HG03439 (cell line): ENCODE measurements at regions not wholly inside any gene's neighbourhood (a gene's known extent, or its start where the extent isn't known, plus 50 kb on each side); places are given as distances from the start of the nearest gene placed in this dataset.
A peak's percentile ranks its signal among the peaks of the same experiment; 100 is the strongest.

Source experiments
- ATAC-seq: cut with Tn5 transposase; IDR thresholded peaks from one replicate; pipeline ENCODE4 v1.9.1; 2021; ENCODE audit warnings: mild to moderate bottlenecking, moderate library complexity; ENCODE audit not compliant: unreplicated experiment

DNA sequence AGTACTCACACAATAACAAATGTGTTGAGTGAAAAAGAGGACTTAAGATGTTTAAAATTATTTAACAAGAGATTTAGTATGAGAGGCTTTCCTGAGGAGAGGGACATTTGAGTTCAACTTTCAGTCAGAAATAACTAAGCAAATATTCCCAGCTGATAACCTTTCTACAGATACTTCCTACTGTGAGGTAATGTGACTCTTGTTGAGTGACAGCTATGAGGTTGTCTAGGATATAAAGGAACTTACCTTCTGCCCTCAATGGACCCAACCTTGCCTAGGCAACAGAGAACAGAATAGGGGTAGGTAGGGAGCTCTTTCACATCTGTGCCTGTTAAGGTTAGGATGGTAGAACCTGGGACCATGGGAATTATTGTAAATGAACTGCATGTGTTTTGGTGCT, 54.7 kb downstream of the GLUD2 start:
- ATAC-seq, result no peak

DNA sequence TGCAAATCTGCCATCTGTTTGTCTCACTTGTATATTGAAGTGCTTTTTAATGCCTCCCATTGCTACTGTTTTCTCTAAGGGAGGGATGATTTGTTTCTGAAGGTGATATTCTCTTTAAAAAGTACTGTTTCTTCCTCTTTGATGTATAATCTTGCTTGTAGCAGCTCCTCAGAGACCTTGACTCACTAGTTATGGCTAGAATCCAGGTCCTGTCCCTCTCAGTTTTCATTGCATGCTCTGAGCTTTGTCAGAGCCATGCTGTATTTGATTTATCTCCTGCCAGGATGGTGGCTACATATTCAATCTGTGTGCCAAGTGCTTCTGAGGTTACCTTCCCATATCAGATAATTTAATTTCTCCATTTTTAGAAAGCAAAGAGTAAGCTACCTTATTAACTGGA, 56.0 kb downstream of the GLUD2 start:
- ATAC-seq, result no peak

- ATAC-seq, result no peak
Measured at GRCh38 chrX:121106484-121107235, 59.2 kb downstream of the GLUD2 start.

DNA sequence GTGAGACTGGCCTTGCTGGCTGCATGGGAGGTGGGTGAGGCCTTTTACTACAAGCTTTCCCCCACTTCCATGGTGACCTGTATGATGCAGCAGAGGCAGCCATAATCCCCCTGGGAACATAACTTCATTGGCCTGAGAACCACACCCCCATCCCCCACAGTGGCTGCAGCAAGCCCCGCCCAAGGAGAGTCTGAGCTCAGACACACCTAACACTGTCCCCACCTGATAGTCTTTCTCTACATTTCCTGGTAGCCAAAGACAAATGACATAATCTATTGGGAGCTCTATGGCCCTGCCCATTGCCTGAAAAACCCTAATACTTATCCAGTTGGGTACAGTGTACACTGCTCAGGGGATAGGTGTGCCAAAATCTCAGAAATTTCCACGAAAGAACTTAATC, 62.6 kb downstream of the GLUD2 start:
- no peak for ATAC-seq

- no peak for ATAC-seq
Measured at GRCh38 chrX:121110536-121110935, 63.1 kb downstream of the GLUD2 start.

DNA sequence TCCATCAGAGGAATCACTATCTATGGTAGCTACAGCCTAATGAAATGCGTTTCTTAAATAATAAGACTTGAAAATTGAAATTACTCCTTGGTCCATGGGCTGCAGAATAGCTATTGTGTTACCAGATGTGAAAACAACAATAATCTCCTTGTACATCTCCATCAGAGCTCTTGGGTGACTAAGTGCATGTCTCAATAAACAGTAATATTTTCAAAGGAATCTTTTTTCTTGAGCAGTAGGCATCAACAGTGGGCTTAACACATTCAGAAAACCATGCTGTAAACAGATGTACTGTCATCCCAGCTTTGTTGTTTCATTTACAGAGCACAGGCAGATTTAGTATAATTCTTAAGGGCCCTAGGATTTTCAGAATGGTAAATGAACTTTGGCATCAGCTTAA, 67.3 kb downstream of the GLUD2 start:
- no peak for ATAC-seq

- no peak for ATAC-seq
Measured at GRCh38 chrX:121120690-121121605, 73.5 kb downstream of the GLUD2 start.

DNA sequence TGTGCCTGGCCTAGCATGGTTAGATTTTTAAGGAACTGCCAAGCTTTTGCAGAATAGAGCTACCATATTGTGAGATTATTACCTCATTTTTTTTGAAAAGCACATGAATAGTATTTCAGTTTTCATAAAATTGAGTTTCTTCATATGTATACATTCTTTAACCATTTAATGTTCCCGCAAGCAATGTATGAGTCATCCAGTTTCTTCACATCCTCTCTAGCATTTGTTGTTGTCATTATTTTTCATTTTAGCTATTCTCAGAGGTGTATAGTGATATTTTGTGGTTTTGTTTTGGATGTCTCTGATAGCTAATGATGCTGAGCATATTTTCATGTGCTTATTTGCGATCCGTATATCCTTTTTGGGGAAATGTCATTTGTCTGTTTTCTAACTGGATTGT, 74.9 kb downstream of the GLUD2 start:
- ATAC-seq, result no peak

DNA sequence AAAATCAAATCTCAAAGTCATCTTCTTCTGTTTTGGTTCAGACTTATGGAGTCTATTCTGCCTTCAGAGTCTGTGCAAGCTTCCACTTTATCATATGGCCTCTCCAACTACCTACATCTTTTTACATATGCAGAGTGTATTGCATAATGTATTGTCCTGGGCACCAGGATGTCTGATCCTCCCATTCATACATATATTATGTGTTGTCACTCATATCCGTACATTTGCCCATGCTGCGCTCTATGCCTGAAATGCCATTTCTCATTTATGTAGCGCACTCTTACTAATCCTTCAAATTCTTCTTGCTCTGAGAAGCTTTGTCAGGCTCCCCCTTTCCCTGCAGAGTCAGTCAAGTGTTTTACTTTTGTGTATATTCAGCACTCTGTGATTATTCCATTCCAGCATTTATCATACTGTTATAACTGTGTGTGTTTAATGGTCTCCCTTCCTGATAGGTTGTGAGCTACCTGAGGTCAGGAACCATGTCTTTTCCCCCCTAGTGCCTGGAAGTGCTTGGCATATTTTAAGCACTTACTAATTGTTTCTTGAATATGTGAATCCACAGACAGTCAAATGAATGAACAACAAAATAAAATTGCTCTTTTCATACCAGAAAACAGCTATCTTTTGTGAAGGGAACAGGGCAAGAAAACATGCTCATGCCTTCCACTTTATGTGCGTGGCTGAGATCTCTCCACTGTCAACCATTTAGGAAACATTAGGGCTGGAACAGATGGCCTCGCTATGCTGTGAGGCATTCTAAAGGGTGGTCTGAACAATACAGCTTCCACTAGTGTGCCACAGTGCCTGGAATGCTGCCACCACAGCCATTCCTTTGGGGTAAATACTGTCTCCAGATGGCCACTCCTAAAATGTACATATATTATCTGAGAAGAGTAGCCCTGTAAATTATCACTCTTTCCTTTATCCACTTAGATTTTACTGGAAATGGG, 81.8 kb downstream of the GLUD2 start:
- ATAC-seq, result no peak

- no peak for ATAC-seq
Measured at GRCh38 chrX:121132675-121133074, 85.3 kb downstream of the GLUD2 start.

DNA sequence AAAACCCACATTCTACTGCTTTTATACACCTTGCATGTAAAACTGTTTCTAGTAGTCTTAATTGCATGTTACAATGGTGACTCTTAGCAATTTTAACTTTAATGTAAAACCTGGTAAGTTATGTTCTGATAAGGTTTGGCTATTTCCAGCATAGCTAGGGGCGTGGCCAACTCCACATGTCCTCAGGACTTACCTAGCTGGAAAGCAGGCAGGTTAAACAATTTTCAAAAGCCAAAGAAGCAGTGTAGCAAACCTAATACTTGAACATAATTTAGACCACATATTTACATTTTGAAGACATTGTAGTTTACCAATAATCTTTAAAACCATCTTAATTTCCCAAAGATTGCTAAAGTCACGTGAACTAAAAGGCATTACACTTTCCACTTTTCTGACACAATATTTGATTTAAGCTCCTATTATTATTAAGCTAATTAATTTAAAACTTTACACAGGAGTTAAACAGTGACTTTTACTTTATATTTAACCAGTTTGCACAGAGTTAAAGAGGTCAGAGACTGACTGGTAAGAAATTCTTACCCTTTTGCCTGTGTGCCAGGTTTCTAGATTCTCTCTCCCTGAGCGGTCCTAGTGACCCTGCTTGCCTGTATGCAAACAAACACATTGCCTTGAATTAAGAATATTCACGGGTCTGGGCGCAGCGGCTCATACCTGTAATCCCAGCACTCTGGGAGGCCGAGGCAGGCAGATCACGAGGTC, 88.2 kb downstream of the GLUD2 start:
- no peak for ATAC-seq

DNA sequence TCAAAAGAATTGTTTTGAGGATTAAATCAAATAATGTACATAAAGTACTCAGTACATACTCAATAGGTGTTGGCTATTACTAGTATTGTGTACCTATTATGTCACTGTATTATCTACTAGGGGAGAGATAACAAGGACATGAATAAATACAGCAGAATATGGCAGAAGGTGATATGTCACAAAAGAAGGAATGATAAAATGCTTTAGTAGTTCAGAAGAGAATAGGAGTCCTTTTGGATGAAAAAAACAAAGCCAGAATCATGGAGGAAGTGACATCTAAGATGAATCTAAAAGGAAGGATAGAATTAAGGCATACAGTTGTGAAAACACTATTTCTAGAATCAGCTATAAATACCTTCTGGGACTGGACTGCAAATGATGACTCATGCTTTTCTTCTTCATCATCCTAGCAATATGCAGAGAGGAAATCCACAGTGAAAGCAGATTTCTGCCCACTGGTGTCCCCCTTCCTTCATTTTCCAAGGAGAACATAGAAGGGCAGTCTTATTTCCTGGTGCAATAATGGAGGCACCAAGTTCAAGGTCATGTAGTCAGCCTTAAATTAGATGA, 98.7 kb downstream of the GLUD2 start:
- no peak for ATAC-seq

DNA sequence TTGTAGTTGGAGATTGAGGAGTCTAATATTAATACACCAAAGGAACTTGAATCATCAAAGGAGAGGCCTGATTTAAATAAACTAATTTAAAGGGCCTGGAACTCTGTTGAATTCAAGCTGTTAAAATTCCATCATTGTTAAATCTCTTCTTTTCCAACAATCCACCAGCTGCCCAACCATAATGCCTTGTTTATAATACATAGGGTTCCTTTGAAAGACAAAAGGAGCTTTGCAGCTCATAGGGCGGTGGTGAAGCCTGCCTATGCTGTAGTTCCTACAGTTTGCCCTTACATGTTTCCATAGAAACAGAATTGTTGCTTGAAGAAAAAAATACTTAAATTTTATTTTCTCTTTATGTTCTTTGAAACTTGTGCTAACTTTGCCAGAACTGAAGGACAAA, 102.8 kb downstream of the GLUD2 start:
- ATAC-seq, result no peak

- ATAC-seq, result no peak
Measured at GRCh38 chrX:121151293-121151692, 103.9 kb downstream of the GLUD2 start.

GRCh38 chrX:121154858-121155404, 107.5 kb downstream of the GLUD2 start:
- ATAC-seq, result no peak

GRCh38 chrX:121160987-121161386, 113.6 kb downstream of the GLUD2 start:
- ATAC-seq, result peak; percentile 79

GRCh38 chrX:121161501-121161933, 114.1 kb downstream of the GLUD2 start:
- ATAC-seq, result peak; percentile 64

GRCh38 chrX:121163443-121163842, 116.0 kb downstream of the GLUD2 start:
- ATAC-seq, result no peak

DNA sequence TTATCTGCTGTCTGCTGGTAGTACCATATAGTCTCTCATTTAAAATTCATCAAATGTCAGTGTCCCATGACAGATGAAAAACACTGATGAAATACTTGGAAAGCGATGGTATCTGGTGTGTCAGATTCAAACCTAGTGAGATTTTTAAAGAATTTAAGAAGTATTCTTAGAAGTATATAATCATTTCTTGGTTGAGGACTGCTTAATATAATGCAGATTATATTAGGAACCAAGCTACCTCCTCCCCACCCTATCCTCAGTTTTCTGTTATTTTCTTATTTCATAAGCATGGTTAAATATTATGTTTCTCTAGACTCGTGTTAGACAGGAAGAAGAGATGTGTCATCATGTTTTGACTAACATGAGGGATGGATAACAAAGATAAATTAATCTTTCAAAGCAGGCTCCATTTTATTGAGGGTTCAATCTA, 118.5 kb downstream of the GLUD2 start:
- no peak for ATAC-seq
